RCC 7860 (cell line): ENCODE measurements at regions not wholly inside any gene's neighbourhood (a gene's known extent, or its start where the extent isn't known, plus 50 kb on each side); places are given as distances from the start of the nearest gene placed in this dataset.

Experiments used
- DNase-seq: peaks from one replicate; pipeline ENCODE4 v3.0.0-alpha.2; 2015; ENCODE audit warnings: low spot score
- FAIRE-seq: peaks from 2 replicates; lab custom pipeline; 2012; peaks lifted over from hg19 to GRCh38; lab: Jason Lieb, UNC

DNA sequence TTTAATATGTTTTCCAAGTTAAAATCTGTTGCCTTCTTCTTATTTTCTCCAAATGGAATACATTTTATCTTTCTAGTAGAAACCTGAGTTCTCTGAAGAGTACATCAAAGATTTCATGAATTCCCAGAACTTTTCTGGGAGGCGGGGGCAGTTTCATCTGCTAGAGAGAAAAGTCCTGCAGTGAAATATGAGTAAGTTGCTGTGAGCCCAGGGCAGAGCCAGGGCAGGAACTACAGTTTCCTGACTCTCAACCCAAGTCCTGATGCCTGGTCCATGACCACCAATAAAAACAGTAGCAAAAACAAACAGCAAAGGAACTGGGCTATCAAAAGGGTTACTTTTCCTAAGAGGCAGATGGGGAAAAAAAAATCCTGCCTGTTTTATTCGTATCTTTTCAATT lies 239.4 kb upstream of the CTSO start:
- FAIRE-seq (no peak), DNase-seq (no peak)

DNA sequence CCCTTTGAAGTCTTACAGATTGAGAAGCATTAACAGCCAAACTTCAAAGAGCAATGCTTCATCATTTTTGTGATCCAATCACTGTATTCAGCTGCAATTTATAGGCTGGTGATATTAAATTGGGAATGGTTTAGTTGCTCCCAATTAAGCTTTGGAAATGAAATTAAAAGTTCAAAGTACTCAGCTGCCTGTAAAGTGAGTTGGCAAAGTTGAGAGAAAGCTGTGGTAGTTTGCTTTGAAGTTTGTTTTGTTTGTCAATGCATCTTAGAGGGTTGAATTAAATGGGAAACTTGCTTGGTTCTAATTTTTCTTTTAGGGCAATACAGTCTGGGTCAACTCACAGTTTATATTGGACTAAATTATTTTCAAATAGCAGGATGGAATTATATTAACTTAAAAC lies 238.4 kb upstream of the CTSO start:
- FAIRE-seq (no peak), DNase-seq (no peak)

DNA sequence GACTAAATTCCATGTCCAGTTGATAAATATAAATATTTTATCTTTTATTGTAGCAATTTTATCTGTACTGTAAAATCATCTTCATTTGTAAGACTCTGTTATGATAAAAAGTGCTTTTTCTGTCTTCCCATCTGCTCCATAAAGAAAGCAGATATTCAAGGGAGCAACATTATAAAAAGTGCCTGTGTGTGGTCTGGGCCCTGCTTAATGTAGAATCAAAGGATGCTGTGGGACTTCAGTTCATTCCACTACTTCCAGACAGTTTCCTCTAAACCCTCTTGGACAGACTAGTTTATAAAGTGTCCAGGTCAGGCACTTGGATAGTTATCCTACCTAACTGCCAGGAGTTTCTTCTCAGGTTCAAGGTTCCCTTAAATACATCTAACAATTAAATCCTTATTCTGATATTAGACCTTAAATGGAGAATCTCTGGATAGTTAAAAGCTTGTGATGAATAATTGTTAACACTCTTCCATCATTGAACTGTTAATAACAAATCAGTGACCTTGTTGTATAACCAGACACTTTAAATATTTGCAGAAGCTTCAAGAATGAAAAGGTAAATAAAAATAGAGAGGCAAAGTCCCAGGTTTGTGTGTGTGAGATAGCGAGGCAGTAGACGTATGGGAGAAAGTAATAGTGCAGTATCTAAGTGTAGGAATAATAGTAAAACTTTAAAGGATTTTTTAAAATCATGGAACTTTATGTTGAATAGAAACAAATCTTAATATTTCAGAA lies 237.5 kb upstream of the CTSO start:
- no peak for FAIRE-seq
- no peak for DNase-seq

DNA sequence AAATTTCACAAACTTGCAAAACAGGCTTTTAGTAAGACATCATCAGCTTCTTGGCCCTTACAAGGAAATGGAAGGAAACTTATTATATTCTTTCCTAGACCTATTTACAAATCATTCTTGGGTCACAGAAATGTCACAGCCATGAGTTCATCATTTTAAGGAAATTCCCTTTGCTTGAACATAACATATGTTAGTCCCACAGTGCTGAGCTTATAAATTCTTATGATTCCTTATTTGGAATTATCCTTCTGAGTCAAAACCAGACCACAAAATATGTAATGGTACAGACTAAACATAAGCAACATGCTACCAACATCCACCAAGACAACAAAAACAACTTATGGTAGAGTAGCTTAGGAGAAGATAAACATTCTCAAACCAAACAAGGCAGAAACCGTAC lies 236.9 kb upstream of the CTSO start:
- no peak for FAIRE-seq
- DNase-seq = peak; percentile 24

DNA sequence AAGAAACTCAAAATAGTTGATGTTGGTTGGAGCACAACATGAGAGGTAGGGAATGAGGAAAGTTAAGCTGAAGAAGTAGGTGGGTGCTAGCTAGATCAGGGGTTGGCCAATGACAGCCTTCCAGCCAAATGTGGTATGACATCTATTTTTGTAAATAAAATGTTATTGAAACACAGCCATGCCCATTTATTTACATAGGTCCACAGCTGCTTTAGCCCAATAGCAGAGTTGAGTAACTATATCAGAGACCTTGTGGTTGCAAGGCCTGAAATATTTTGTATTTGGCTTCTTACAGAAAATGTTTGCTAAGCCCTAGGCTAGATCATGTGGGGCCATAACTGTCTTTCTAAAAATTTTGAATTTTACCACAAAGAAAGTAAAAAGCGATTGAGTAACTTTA lies 234.9 kb upstream of the CTSO start:
- FAIRE-seq (no peak), DNase-seq (no peak)

DNA sequence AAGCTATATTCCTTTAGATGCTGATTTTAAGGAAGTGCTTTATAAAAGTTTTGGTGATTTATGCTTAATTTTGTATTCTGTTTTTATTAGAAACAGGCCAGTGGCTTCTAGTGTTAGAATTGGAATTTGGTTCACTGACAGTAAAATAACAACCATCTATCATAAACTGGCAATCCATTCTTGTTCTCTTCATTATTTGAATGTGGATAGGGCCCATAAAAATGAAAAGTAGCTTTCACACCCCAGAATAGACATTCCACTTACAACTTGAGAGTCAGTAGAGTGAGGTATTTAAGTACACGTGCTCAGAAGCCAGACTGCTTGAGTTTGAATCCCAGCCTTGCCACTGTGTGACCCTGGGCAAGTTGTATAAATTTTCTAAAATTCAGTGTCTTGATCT lies 232.4 kb upstream of the CTSO start:
- FAIRE-seq = no peak
- DNase-seq = no peak

DNA sequence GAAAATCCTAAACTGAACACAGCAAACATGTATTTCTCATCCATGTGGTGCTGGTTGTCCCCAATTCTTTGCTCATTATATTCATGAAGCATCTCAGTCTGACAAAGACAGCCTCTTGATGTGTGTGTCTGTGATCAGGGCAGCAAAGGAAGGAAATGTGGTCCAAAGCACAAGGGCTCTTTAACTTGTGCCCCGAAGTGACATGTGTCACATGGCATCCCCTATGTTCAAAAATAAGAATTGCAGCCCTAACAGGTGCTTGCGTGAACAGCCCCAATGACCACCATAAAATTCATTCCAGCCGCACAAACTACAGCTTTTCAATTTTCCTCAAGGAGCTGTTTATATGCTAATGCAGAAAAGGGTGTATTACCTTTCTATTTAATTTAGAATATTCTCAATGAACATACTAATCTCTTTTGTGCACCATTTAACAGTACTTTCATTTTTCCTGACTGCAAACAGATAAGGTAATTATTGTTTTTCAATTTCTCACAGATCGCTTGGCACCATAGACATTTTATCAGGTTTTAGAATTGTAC lies 231.9 kb upstream of the CTSO start:
- DNase-seq = no peak
- FAIRE-seq = no peak

DNA sequence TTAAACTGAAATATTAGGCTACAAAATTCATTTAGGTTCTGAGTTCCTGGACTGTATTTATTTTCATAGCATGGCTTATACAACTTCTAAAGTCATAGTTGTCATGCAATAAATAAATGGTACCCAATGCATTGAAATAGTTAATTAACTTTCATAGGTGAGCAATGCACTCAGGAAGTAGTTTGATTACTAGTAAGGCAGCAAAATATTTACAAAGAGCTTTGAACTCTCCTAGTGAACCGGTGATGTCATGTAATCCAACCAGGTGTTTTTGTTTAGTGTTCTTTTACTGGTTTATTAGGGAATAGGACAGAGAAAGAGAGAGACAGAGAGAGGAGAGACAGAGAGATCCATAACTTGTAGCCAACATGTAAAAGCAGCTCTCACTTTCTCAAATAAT lies 228.6 kb upstream of the CTSO start:
- FAIRE-seq (no peak), DNase-seq (no peak)

DNA sequence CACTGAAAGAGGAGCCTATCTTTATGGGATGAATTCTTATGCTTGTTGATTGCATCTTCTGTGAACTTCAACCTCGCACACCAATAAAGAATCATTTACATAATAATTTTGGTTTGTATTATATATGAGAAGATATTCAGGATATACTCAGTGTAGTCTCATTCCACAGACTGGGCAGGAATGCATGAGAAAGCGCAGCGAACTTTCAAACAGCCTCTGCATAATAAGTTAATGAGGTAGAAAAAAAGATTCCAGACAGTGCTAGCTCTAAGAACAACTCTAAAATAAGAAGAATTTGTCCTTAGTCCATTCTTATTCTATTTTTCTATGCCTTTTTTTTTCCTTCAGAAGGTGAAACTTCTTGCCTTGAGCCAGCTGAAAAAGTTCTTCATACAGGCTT lies 224.3 kb upstream of the CTSO start:
- DNase-seq = no peak
- FAIRE-seq = no peak

DNA sequence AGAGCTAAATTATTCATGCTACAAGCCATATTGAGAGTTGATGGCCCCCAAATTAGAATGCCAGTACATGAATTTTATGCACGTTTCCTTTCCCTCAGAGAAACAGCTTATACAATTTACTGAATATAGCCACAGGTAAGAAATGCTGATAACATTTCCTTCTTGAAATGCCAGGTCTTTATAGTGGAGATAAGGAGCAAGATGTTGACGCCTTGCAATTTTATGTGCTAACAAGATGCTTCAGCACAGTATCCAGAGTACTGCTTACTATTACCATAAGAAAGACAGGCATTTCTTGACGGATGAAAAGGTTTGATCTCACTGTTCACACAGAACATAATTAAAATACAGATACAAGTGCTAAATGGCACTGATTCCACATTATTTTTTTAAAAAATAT lies 223.2 kb upstream of the CTSO start:
- FAIRE-seq = no peak
- DNase-seq = no peak

DNA sequence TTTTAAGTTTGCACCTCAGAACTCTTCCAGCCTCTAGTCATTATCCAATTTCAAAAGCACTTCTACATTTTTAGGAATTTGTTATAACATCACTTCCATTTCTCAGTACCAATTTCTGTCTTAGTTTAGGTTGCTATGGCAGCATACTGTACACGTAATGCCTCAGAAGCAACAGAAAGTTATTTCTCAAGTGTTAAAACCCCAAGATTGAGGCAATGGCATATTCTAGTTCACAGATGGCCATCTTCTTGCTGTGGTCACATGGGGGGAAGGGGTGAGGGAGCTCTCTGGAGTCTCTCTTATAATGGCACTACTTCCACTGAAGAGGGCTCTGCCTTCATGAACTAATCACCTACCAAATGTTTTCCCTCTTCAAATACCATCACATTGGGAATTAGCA lies 220.3 kb upstream of the CTSO start:
- no peak for FAIRE-seq

DNA sequence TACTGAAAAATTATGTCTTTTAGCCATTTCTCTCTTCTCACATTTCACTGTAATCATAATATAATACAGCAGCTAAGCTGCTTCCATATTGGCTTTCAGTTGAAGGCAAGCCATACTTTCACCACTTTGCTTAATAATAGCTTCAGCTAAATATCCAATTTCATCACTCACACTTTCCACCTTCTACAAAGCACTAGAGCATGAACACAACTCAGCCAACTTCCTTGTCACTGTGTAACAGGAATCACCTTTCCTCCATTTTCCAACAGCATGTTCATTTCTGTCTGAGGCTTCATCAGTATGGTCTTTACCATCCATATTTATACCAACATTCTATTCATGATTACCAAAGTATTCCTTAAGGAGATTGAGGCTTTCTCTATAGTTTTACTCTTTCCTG lies 219.8 kb upstream of the CTSO start:
- FAIRE-seq = no peak
- DNase-seq = no peak

More for the DNA sequence above, 220.3 kb upstream of the CTSO start:
- DNase-seq = no peak

DNA sequence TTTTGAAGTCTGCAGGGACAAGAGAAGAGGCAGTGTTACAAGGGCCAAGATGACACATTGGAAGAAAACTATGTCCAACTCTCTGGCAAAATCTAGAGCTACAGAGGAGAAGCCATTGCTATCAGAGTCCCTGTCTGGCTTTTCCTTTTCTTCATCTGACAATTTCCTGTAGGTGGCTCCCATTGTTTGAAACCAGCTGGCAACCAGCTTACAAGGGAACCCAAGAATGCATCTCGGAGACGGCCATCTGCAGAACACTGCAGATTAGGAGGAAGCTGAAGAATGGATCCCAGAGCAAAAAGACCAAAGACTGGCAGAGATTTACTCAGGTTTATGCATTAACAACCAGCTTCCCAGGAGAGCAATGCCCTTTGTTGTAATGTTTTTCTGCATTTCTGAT lies 216.2 kb upstream of the CTSO start:
- DNase-seq = no peak
- FAIRE-seq = no peak

DNA sequence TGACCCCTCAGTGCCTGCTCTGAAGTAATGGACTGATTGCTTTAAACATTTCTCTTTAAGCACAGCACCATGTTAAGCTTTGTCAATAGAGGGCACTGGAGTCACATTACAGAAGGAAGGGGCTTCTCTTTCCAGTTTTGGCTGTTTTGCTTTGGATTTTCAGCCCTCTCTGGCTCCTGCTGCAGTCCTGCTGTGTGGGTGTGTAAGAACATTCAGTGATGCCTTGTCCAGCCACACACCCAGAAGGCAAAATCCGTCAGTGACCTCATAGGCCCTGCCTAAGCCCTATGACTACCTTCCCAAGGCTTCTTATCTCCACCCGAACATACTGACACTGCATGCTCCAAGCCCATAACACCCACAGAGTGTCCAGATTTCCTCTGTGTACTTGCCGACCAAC lies 215.3 kb upstream of the CTSO start:
- FAIRE-seq = no peak
- DNase-seq = peak; percentile 42

DNA sequence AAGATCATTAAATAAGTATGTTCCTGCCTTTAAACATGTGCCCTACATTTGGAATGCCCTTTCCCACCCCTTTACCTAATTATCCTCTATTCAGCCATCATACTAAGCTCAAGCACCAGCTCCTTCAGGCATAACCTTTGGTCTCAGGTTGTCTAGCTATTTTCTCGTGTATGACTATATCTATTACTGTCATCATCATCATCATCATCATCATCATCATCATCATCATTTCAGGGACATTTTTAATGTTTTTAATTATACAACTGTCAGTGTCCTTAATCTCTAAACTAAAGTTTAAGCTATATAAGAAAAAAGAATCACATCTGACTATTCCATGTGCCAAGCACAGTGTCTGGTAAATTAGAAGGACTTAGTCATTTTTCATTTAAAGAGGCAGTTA lies 214.6 kb upstream of the CTSO start:
- FAIRE-seq (no peak), DNase-seq (no peak)

DNA sequence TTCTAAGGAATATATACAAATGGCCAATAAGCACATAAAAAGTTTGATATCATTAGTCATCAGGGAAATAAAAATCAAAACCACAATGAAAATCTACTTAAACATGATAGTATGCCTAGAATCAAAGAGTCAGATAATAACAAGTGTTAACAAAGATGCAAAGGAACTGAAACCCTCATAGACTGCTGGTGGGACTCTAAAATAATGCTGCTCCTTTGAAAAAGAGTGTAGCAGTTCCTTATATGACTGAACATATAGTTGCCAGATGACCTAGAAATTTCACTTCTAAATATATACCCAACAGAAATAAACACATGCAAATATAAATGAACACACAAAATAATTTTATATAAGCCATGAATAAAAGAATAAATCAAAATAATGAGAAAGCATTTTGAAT lies 205.1 kb upstream of the CTSO start:
- FAIRE-seq (no peak), DNase-seq (no peak)

DNA sequence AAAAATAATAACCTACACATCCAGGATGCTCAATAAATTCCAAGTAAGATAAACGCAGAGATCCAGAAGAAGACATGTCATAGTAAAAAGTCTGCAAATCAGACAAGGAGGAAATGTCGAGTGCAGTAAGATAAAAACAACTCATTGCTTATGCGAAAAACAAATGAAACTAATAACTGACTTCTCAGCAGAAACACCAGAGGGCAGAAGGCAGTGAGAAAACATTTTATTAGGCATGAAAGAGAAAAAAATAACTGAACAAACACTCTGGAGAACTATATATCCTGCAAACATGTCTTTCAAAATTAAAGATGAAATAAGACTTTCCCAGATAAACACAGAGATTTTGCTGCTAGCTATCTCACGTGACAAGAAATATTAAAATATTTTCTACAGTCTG lies 201.3 kb upstream of the CTSO start:
- DNase-seq (no peak), FAIRE-seq (no peak)

DNA sequence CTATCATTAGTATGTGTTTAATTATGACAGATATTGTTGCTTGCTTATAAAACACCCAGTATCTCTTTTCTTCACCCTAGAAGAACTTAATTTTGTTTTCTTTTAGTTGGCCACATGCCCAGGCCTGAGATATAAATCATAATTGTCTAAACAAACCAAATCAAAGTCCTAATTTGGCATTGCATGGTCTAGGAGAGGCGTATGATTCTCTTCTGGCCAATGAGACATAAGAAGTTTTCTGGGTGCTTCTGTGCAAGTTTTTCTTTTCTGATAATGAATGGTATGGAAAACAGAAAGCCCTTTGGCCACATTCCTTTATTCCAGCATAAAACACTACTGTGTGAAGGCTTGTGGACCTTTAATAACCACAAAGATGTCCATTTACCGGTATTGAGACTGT lies 192.9 kb upstream of the CTSO start:
- FAIRE-seq (no peak), DNase-seq (no peak)

DNA sequence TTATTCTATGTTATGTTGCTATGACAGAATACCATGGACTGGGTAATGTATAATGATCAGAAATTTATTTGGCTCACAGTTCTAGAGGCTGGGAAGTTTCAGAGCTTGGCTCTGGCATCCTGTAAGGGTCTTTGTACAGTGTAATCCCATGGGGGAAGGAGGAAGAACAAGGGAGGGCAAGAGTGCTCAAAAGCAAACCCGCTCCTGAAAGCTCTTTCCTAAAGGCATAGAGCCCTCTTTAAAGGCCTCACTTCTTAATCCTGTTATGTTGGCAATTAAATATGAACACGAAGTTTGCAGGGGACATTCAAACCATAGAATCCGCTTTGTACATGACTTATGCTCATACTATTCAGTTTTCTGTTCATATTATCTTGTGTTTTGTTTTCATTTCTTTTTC lies 191.3 kb upstream of the CTSO start:
- DNase-seq = no peak
- no peak for FAIRE-seq

DNA sequence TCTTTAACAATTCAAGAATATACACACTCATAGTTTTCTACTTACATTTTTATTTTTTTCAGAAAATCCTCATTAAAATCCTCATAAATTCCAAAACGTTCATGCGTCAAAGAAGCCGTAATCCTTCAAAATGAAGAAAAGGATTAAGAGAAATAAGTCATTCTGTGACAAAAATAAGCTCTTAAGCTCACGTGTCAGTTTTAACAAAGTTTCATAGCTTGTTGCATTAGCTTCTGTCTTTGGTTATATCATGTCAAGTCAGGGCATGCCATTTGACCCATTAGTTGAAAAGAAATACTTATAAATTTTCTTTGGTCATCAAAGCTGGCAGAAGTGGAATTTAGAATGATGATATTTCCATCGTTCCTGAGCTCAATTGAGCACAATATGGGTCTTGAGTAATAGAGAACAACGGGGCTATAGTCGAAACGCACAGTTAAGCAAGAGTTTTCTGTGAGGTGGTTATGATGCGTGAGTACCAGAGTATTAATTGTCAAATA lies 185.2 kb upstream of the CTSO start:
- FAIRE-seq = no peak
- no peak for DNase-seq

DNA sequence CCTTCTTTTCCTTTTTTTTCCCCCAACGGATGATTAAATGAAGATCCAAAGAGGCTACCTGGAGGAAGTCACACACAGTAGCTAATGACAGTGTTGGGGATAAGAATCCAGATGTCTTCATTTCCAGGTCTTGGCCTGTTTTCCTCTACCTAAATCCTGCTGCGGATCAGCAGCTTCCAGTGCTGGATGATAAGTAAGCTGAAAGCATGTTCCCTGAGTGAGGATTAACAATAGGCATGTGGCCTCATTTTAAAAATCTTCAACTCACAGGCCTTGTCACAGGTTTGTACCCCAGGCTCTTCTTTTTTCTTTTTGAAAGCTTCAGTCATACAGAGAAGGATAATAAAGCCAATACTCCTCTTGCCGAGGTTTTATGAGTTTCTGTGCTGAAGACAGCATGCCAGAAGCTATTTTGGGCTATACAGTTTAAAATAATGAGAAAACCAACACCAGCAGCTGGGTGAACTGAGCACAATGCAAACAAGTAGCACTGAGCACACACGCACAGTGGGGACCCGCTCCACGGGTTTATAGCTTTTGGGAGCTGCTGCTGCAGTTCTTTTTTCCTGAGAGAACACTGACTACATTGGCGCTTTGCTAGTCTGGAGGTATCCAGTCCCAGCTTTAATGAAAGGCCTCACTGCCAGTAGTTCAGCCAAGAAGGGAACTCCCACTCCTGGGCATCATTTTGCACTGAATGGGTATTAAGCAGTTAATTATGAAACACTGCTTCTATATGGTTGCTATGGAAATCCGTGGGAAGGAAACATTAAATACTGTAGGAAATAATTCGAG lies 184.2 kb upstream of the CTSO start:
- no peak for FAIRE-seq

DNA sequence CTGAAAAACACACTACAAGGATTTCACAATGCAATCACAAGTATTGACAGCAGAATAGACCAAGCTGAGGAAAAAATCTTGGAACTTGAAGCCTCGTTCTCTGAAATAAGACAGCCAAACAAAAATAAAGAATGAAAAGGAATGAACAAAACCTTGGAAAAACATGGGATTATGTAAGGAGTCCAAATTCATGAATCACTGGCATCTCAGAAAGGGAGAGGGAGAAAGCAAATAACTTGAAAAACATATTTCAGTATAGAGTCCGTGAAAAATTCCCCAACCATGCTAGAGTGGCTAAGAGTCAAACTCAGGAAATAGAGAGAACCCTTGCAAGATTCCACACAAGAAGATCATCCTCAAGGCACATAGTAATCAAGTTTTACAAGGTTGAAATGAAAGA lies 178.5 kb upstream of the CTSO start:
- FAIRE-seq (no peak), DNase-seq (no peak)

More for the DNA sequence above, 184.2 kb upstream of the CTSO start:
- DNase-seq = no peak
